Uterus (tissue), 2 donors: ENCODE measurements at regions not wholly inside any gene's neighbourhood (a gene's known extent, or its start where the extent isn't known, plus 50 kb on each side); places are given as distances from the start of the nearest gene placed in this dataset.

Experiments used
- CTCF ChIP-seq, 4 experiments: fragments of 200-600 bp in 2 of 4; fragments of 450-650 bp in 2 of 4; sonication (generic) in 2 of 4; IDR thresholded peaks; one replicate each; pipeline ENCODE4 v1.5.1; 2016 to 2019; ENCODE audit warnings: antibody characterized with exemption in 4 of 4, mild to moderate bottlenecking in 2 of 4, moderate library complexity in 1 of 4
- POLR2A ChIP-seq, 2 donors: fragments of 450-650 bp; IDR thresholded peaks; one replicate each; pipeline ENCODE4 v1.6.1; 2016; ENCODE audit warnings: antibody characterized with exemption in 2 of 2, mild to moderate bottlenecking in 1 of 2, moderate library complexity in 1 of 2

DNA sequence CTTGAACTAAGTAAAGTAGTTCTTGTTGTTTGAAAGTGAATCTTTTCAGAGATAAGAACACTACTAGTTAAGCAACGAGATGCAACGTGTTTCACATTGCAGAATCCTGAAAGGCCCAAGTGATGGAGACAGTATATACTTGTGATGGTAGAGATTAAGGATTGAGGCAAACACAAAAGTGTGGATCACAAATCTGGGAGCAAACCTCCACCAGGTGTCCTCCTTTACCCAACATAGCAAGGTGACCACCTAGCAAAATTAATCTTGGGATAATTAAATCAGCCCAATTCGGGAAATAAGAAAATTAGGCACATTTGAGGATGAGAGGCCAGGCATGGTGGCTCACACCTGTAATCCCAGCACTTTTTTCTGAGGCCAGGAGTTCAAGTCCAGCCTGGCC is 563.9 kb downstream of the DACH1 start:
- no peak for TF ChIP-seq CTCF (IDR thresholded peaks at IDR 0.05)
- TF ChIP-seq POLR2A (IDR thresholded peaks at IDR 0.05) = no peak
